Cardiac muscle cell (in vitro differentiated cells and primary cell): ENCODE measurements at regions not wholly inside any gene's neighbourhood (a gene's known extent, or its start where the extent isn't known, plus 50 kb on each side); places are given as distances from the start of the nearest gene placed in this dataset.

Source experiments
- DNase-seq, 2 donors: peaks; one replicate each; pipeline versions ENCODE4 v3.0.0 to v3.0.0-alpha.2; 2010 to 2017; ENCODE audit warnings: low read depth in 1 of 2, low spot score in 1 of 2
- H3K27ac ChIP-seq: fragments of 200-600 bp; sonication (generic); 2 replicates; pipeline ENCODE4 v1.5.1; 2016
- H3K27me3 ChIP-seq: fragments of 200-600 bp; sonication (generic); 2 replicates; pipeline ENCODE4 v1.6.0; 2016; ENCODE audit warnings: control low read depth
- H3K36me3 ChIP-seq: fragments of 200-600 bp; sonication (generic); 2 replicates; pipeline ENCODE4 v1.5.1; 2016; ENCODE audit warnings: control low read depth
- H3K4me1 ChIP-seq: fragments of 200-600 bp; sonication (generic); 2 replicates; pipeline ENCODE4 v1.8.1; 2017; ENCODE audit warnings: low read depth, mild to moderate bottlenecking, mixed run types
- H3K4me3 ChIP-seq: fragments of 200-600 bp; sonication (generic); 2 replicates; pipeline ENCODE4 v1.5.1; 2016; ENCODE audit warnings: mild to moderate bottlenecking
- H3K9me3 ChIP-seq: fragments of 200-600 bp; sonication (generic); 2 replicates; pipeline ENCODE4 v1.5.1; 2017; ENCODE audit warnings: low read depth, mild to moderate bottlenecking, control low read depth
- CTCF ChIP-seq: IDR thresholded peaks from 2 replicates; pipeline ENCODE4 v1.5.1; 2012; ENCODE audit warnings: low read depth, mild to moderate bottlenecking, low read length

- DNase-seq, result no peak
- no peaks in the 10 kb centered on the region for H3K36me3 ChIP-seq
- no peaks in the 10 kb centered on the region for H3K4me1 ChIP-seq
- H3K9me3 ChIP-seq, result no peaks in the 10 kb centered on the region
- H3K4me3 ChIP-seq, result no peak overlapping the region
- no peak overlapping the region for H3K27ac ChIP-seq
- no peak for TF ChIP-seq CTCF
- no peaks in the 10 kb centered on the region for H3K27me3 ChIP-seq
These were observed 184.8 kb upstream of the FUT9 start for GRCh38 chr6:95830859-95831557.

GRCh38 chr6:95837890-95838289 is 177.9 kb upstream of the FUT9 start:
- Histone ChIP-seq H3K4me1 (no peaks in the 10 kb centered on the region), H3K9me3 (no peaks in the 10 kb centered on the region), H3K27me3 (no peaks in the 10 kb centered on the region), H3K27ac (no peak overlapping the region), H3K36me3 (no peaks in the 10 kb centered on the region), H3K4me3 (no peak overlapping the region)
- no peak for DNase-seq
- TF ChIP-seq CTCF, result no peak

GRCh38 chr6:95841560-95841959 is 174.2 kb upstream of the FUT9 start:
- no peak overlapping the region for H3K27ac ChIP-seq
- no peaks in the 10 kb centered on the region for H3K9me3 ChIP-seq
- H3K36me3 ChIP-seq, result no peaks in the 10 kb centered on the region
- no peak for TF ChIP-seq CTCF
- H3K27me3 ChIP-seq, result no peaks in the 10 kb centered on the region
- H3K4me1 ChIP-seq, result no peaks in the 10 kb centered on the region
- H3K4me3 ChIP-seq, result no peak overlapping the region
- no peak for DNase-seq

- Histone ChIP-seq H3K27me3 (no peaks in the 10 kb centered on the region), H3K4me1 (no peaks in the 10 kb centered on the region), H3K27ac (no peak overlapping the region), H3K9me3 (no peaks in the 10 kb centered on the region), H3K36me3 (no peaks in the 10 kb centered on the region), H3K4me3 (no peak overlapping the region)
- no peak for DNase-seq
- no peak for TF ChIP-seq CTCF
These were observed 169.1 kb upstream of the FUT9 start for GRCh38 chr6:95846652-95847051.

- Histone ChIP-seq H3K4me1 (no peaks in the 10 kb centered on the region), H3K36me3 (no peaks in the 10 kb centered on the region), H3K4me3 (no peak overlapping the region), H3K27ac (no peak overlapping the region), H3K9me3 (no peaks in the 10 kb centered on the region), H3K27me3 (no peaks in the 10 kb centered on the region)
- no peak for TF ChIP-seq CTCF
- DNase-seq, result peak in 1 of 2 donors; percentile 1
These were observed 168.7 kb upstream of the FUT9 start for GRCh38 chr6:95847061-95847460.
